Stimulated activated CD4-positive, alpha-beta T cell treated with anti-CD3 and anti-CD28 coated beads, Interleukin-1b, Interleukin-23, amount 100 ng/mL, for 4 hours (primary cell): ENCODE measurements at regions not wholly inside any gene's neighbourhood (a gene's known extent, or its start where the extent isn't known, plus 50 kb on each side); places are given as distances from the start of the nearest gene placed in this dataset.

ENCODE experiments used
- DNase-seq, 2 donors: peaks; one replicate each; pipeline ENCODE4 v3.0.0-alpha.2; 2020; ENCODE audit warnings: low read depth in 2 of 2

GRCh38 chr14:98162856-98163805, 1108.9 kb downstream of the BCL11B start:
- DNase-seq = no peak

- DNase-seq = no peak
These were observed 1108.1 kb downstream of the BCL11B start for GRCh38 chr14:98163873-98164272.

GRCh38 chr14:98165976-98166375, 1106.0 kb downstream of the BCL11B start:
- DNase-seq = no peak

DNA sequence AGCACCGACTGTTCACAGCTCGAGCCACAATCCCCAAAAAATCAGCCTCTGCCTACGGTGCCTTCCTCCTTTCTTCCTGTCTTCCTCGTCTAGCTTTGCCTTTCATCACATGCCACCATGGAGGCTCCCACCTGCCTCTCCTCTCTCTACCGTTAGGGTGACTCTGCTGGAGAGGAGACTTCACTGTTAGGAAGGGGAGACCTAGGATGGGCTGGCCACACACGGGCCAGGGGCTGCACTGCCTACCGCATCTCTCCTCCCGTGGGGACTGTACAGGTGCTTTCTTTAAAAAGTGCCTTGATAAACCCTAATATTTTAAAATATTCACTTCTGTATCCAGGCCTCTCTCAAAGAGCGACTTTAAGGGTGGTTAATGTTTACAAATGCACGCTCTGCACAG, 1104.7 kb downstream of the BCL11B start:
- DNase-seq = no peak

- DNase-seq = no peak
These were observed 1104.3 kb downstream of the BCL11B start for GRCh38 chr14:98167705-98168104.

- DNase-seq = no peak
These were observed 1103.6 kb downstream of the BCL11B start for GRCh38 chr14:98168211-98168985.

DNA sequence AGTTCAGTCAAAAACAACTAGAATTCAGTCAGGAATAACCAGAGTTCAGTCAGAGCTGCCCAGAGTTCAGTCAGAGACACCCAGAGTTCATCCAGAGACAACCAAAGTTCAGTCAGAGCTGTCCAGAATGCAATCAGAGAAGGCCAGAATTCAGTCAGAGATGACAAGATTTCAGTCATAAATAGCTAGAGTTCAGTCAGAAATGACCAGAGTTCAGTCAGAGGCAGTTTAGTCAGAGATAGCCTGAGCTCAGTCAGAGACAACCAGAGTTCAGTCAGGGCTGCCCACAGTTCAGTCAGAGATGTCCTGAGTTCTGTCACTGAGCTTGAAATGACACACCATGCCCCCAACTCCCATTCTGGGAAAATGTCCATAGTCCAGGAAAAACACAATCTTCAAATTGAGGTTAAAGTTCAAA, 1102.8 kb downstream of the BCL11B start:
- no peak for DNase-seq

- DNase-seq = no peak
These were observed 1101.4 kb downstream of the BCL11B start for GRCh38 chr14:98170575-98170974.

DNA sequence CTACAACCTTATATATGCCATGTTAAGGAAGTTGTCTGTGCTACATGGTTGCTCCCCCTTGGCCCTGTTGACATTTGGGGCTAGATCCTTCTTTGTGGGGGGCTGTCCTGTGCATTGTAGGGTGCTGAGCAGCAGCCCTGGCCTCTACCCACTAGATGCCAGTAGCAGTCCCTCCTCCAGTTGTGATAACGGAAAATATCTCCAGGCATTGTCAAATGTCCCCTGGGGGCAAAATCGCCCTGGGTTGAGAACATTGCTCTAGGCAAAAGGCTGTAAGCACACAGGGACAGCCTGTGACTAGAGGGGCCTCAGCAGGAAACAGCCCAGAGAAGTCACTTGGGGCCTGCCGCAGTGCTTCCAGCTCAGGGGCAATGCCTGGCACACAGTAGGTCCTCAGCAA, 1100.3 kb downstream of the BCL11B start:
- DNase-seq = no peak

DNA sequence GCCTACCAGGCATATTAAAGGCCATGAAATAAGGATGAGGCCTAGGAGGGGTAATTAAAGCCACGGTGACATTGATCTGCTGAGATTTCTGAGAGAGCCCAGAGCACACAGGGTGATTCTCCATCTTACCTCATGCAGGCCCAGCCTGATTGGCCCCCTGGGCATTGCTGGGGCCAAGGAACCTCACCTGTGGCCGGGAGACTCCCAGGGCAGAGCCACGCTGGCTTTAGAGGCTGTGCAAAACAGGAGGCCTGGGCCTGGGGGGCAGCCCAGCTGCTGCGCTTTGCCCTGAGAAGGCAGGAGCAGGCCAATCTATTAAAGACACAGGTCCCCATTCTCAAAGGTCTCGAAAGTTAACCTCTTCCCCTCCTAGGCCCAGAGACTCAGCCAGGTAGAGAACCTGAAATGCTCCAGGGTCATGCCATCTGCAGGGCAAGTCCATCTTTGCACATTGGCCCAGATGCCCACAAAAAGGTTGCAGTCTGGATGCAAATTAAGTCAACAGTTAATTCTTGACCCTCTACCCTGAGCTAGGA, 1099.7 kb downstream of the BCL11B start:
- no peak for DNase-seq

GRCh38 chr14:98173305-98173704, 1098.7 kb downstream of the BCL11B start:
- DNase-seq = no peak

DNA sequence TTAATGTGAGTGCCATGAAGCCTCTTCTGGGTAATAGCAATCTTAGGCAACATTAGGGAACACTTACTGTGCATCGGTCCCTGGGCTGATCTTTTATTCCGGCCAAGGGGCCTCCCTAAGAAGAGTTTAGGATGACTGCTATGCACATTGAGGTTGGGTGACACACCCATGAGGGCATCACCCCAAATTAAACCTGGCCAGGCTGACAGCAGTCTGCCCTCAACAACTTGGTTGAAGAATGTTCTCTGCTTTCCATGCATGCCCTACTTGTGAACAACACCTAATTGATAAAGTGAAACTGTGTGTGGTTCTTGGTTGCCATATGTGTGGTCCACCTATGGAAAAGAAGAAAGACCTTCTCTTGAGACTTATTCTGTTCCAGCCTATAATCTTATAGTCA, 1098.0 kb downstream of the BCL11B start:
- no peak for DNase-seq

GRCh38 chr14:98175436-98175835, 1096.6 kb downstream of the BCL11B start:
- DNase-seq = no peak

DNA sequence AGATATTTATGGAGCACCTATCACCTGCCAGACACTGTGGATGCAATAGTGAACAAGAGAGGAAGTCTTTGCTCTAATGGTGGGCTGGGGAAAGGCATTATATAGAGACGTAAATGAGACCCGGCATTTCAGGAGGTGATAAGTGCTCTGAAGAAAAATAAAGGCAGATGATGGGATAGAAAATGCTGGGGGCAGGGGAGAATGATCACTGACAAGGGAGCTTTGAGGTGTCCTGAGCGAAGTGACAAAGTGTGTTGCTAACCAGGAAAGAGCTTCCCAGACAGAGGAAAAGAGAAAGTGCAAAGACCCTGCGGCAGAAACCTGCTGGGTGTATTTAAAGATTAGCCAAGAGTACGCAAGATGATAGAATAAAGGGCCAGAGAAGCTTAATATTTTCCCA, 1096.1 kb downstream of the BCL11B start:
- DNase-seq = no peak

DNA sequence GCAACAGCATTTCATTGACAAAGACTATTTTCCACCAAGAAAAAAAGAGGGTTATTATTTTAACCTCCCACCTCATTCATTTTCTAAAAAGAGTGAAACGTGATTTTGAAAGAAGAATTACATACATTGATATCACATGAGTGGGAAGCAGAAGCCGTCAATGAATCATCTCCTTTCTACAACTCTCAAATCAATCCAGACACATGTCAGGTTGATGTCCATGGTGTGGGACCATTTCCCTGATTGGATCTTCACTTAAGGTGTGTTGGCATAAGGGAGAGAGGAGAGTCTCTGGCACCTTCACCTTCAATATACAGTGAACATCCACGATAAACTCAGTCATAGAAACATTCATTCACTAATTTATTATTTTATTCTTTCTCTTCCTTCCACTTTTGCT, 1095.1 kb downstream of the BCL11B start:
- no peak for DNase-seq

DNA sequence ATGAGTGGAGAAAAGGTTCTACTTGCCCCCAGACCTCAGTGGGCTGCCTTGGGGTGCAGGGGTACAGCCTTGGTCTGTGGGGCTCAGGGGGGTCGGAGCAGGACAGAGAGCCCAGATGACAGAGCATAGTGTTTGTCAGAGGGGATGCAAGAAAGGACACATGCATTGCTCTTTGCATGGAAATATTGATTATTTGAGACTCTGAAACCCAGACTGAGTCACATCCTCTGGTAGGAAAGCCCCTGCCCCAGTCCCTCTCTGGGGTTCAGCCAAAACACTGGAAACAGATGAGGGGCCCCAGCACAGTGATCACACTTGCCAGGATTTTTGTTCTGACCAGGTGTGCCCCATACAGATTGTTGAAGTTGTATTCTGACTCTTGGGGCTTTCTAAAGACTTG, 1094.4 kb downstream of the BCL11B start:
- DNase-seq = peak; percentile 50 to 62

DNA sequence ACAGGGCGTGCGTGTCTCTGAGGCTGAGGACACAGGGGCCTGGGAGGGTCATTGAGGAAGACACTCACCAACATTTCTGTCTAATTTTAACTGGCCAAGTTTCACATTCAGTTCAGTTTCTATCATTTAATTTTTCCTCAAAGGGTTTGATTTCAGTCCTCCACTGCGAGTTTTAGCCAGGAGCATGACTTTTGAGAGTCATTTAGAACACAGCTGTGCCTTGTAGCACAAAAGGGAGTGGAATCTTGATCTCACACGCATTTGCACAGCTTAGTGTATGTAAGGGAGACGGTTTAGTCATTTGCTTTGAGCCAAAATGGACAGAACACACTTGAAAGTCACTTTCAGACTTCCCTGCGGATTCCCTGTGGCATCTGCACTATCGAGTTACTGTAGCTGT, 1090.8 kb downstream of the BCL11B start:
- no peak for DNase-seq

GRCh38 chr14:98181768-98182167, 1090.2 kb downstream of the BCL11B start:
- DNase-seq = no peak

- DNase-seq = peak in 1 of 2 donors; percentile 60
These were observed 1089.5 kb downstream of the BCL11B start for GRCh38 chr14:98182393-98183055.

GRCh38 chr14:98183556-98183955, 1088.4 kb downstream of the BCL11B start:
- DNase-seq = no peak

- DNase-seq = no peak
These were observed 1087.5 kb downstream of the BCL11B start for GRCh38 chr14:98184457-98184856.

DNA sequence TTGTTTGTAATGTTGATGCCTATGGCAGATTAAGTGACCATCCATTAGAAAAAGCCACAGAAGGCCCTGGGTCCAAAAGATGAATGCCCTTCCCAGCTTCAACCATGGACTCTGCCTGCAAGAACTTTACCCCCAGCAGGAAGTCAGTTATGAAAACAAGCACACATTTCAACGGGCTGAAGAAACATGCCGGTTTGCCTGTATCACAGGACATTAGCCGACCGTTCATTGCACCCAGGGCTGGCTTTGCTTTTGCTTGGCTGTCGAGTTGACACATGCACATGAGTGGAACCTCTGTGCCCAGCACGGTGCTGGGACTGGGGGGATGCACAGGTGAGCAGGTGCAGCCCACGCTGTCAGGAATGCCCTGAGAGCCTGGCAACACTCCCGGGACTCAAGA, 1087.0 kb downstream of the BCL11B start:
- no peak for DNase-seq
